ENCODE measurements at regions not wholly inside any gene's neighbourhood (a gene's known extent, or its start where the extent isn't known, plus 50 kb on each side); places are given as distances from the start of the nearest gene placed in this dataset.

DNA sequence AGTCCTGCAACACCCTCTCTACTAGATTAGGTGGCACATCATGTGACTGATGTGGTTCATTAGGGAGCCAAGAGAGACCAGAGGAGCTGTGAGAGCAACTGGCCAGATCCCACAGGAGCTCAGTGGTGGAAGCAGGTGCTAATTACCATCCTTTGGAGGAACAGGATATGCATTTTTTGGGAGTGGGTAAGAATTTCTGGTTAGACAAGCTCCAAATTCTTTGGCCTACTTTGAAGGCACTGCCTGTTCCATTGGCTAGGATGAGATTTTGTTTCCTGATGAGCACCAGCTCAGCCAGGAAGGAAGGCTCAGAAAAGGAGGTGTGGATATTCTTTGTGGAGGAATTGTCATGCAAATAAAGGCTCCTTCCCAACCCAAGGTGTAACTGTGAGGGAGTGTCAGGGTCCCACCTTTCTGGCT, 130.3 kb upstream of the BMP2 start:
- ATAC-seq (ENCODE audit: low read depth) (no peak), DNase-seq (ENCODE audit: low spot score) (no peak)
- Histone ChIP-seq H3K4me1 (ENCODE audit: insufficient read depth, poor library complexity, severe bottlenecking) (no peaks in the 10 kb centered on the region), H3K9me3 (ENCODE audit: severe bottlenecking) (no peaks in the 10 kb centered on the region), H3K27me3 (ENCODE audit: insufficient read depth, poor library complexity, severe bottlenecking) (no peaks in the 10 kb centered on the region), H3K4me3 (ENCODE audit: severe bottlenecking) (no peak overlapping the region), H3K27ac (ENCODE audit: poor library complexity, severe bottlenecking) (no peak overlapping the region), H3K36me3 (ENCODE audit: low read depth) (no peaks in the 10 kb centered on the region)
- TF ChIP-seq, protein P1, sequence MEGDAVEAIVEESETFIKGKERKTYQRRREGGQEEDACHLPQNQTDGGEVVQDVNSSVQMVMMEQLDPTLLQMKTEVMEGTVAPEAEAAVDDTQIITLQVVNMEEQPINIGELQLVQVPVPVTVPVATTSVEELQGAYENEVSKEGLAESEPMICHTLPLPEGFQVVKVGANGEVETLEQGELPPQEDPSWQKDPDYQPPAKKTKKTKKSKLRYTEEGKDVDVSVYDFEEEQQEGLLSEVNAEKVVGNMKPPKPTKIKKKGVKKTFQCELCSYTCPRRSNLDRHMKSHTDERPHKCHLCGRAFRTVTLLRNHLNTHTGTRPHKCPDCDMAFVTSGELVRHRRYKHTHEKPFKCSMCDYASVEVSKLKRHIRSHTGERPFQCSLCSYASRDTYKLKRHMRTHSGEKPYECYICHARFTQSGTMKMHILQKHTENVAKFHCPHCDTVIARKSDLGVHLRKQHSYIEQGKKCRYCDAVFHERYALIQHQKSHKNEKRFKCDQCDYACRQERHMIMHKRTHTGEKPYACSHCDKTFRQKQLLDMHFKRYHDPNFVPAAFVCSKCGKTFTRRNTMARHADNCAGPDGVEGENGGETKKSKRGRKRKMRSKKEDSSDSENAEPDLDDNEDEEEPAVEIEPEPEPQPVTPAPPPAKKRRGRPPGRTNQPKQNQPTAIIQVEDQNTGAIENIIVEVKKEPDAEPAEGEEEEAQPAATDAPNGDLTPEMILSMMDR (IDR thresholded peaks at IDR 0.05; ENCODE audit: poor library complexity, severe bottlenecking), result no peak

DNA sequence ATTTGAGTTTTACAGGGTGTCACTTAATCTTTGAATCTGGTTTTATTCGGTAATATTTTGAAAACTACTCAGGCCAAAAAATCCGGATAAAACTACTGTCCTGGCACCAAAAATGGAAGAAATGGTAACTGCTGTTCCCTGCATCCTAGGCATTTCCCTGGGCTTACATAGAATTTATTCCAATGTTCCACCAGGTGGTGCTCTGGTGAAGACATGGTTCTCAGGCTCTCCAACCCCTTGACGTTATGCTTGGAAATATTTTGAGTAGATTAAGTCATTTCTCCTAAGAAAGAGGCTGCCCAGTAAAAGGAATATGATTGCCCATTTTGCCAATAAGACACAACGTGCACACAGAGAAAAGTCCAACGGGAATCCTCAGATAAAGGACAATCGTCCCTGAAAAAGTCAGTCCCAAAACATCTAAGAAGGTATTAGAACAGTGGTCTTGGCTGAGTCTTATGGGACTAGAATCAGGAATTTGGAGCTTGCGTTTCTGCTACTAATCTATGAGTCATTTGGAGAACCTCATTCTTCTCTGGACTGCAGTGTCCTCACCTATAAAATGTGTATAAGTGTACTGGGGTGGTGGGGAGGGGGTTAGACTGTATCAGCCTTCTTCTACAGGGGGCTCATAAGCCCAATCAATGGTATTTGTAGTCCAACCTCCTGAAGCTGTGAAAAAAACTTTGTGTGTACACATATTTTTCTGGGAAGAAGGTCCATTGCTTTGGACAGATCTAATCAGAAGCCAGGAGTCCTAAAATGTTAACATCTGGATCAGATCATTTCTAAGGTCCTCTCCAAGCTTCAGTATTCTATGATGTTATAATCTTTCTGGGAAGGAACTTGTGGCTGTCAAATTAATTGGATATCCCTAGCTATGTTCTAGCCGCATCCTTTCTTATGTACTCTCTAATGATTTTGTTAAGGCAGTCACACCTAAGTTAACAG, 131.0 kb upstream of the BMP2 start:
- no peaks in the 10 kb centered on the region for H3K36me3 ChIP-seq (ENCODE audit: low read depth)
- ATAC-seq (ENCODE audit: low read depth) (peak; percentile 91), DNase-seq (ENCODE audit: low spot score) (no peak)
- TF ChIP-seq, protein P1 (IDR thresholded peaks at IDR 0.05; ENCODE audit: poor library complexity, severe bottlenecking), result peak; percentile 90
- H3K4me3 ChIP-seq (ENCODE audit: severe bottlenecking), result no peak overlapping the region
- H3K9me3 ChIP-seq (ENCODE audit: severe bottlenecking), result no peaks in the 10 kb centered on the region
- no peak overlapping the region for H3K27ac ChIP-seq (ENCODE audit: poor library complexity, severe bottlenecking)
- no peaks in the 10 kb centered on the region for H3K4me1 ChIP-seq (ENCODE audit: insufficient read depth, poor library complexity, severe bottlenecking)
- no peaks in the 10 kb centered on the region for H3K27me3 ChIP-seq (ENCODE audit: insufficient read depth, poor library complexity, severe bottlenecking)

DNA sequence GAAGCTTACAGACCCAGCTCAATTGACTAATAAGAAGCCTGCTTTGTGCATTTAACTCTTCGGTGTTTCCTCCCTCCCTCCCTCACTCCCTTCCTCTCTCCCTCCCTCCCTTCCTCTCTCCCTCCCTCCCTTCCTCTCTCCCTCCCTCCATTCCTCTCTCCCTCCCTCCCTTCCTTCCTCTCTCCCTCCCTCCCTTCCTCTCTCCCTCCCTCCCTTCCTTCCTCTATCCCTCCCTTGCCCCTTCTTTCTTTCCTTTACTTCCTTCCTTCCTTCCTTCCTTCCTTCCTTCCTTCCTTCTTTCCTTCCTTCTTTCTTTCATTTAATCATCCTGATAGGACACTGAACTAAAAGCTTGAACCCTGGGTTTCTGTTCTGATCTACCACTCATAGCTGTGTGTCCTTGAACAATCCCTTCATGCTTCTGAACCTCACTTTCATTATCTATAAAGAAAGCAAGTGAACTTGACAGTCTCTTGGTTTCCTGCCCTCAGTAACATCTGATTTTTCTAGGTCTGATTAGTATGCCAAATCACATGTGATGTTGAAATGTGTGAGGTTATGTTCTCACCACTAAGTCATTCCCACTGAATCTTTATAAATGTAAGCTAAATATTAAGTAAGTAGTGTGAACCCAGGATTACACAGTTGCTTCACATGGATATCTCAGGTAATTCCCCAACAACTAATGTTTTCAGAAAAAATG, 132.3 kb upstream of the BMP2 start:
- no peaks in the 10 kb centered on the region for H3K36me3 ChIP-seq (ENCODE audit: low read depth)
- no peak for DNase-seq (ENCODE audit: low spot score)
- ATAC-seq (ENCODE audit: low read depth), result no peak
- H3K27me3 ChIP-seq (ENCODE audit: insufficient read depth, poor library complexity, severe bottlenecking), result no peaks in the 10 kb centered on the region
- no peaks in the 10 kb centered on the region for H3K9me3 ChIP-seq (ENCODE audit: severe bottlenecking)
- H3K4me1 ChIP-seq (ENCODE audit: insufficient read depth, poor library complexity, severe bottlenecking), result no peaks in the 10 kb centered on the region
- H3K27ac ChIP-seq (ENCODE audit: poor library complexity, severe bottlenecking), result no peak overlapping the region
- TF ChIP-seq, protein P1 (IDR thresholded peaks at IDR 0.05; ENCODE audit: poor library complexity, severe bottlenecking), result no peak
- no peak overlapping the region for H3K4me3 ChIP-seq (ENCODE audit: severe bottlenecking)

DNA sequence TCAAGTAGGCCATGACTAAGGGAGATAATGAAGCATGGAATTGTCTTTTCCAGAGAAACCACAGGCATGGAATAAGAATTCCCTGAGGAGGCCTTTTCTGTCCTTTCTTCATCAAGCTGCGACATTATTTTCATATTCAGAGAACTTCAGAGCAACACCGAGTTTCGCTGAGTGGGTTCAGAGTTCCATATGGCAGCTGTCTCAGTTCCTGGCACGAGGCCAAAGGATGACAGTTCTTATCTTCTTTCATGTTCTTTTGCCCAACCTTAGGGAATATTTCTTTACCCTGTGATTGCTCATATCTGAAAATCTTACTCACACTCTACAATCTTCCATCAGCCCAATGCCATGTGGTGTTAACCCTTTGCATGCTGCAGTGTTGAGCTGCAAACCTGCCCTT, 135.3 kb upstream of the BMP2 start:
- no peaks in the 10 kb centered on the region for H3K36me3 ChIP-seq (ENCODE audit: low read depth)
- no peak overlapping the region for H3K4me3 ChIP-seq (ENCODE audit: severe bottlenecking)
- no peak for DNase-seq (ENCODE audit: low spot score)
- ATAC-seq (ENCODE audit: low read depth), result 0 out of 3 replicates have a peak, but pooled peaks have one; percentile 28
- no peak overlapping the region for H3K27ac ChIP-seq (ENCODE audit: poor library complexity, severe bottlenecking)
- no peaks in the 10 kb centered on the region for H3K27me3 ChIP-seq (ENCODE audit: insufficient read depth, poor library complexity, severe bottlenecking)
- H3K9me3 ChIP-seq (ENCODE audit: severe bottlenecking), result no peaks in the 10 kb centered on the region
- no peaks in the 10 kb centered on the region for H3K4me1 ChIP-seq (ENCODE audit: insufficient read depth, poor library complexity, severe bottlenecking)
- TF ChIP-seq, protein P1 (IDR thresholded peaks at IDR 0.05; ENCODE audit: poor library complexity, severe bottlenecking), result no peak

Measured in RWPE2 (cell line).